ENCODE measurements at regions not wholly inside any gene's neighbourhood (a gene's known extent, or its start where the extent isn't known, plus 50 kb on each side); places are given as distances from the start of the nearest gene placed in this dataset.

- FAIRE-seq (no peak), DNase-seq (ENCODE audit: insufficient read length, low spot score) (no peak)
Measured at GRCh38 chr4:65777270-65777669, 107.0 kb upstream of the EPHA5 start.

- FAIRE-seq (no peak), DNase-seq (ENCODE audit: insufficient read length, low spot score) (no peak)
Measured at GRCh38 chr4:65773636-65774035, 103.3 kb upstream of the EPHA5 start.

- DNase-seq (ENCODE audit: insufficient read length, low spot score) (no peak), FAIRE-seq (no peak)
Measured at GRCh38 chr4:65747386-65747785, 77.1 kb upstream of the EPHA5 start.

GRCh38 chr4:65738134-65738533, 67.8 kb upstream of the EPHA5 start:
- DNase-seq (ENCODE audit: insufficient read length, low spot score) (no peak), FAIRE-seq (no peak)

- DNase-seq (ENCODE audit: insufficient read length, low spot score) = no peak
- no peak for FAIRE-seq
Measured at GRCh38 chr4:65737672-65738071, 67.4 kb upstream of the EPHA5 start.

- DNase-seq (ENCODE audit: insufficient read length, low spot score) (no peak), FAIRE-seq (no peak)
Measured at GRCh38 chr4:65724973-65725372, 54.7 kb upstream of the EPHA5 start.
